Activated CD4-positive, alpha-beta T cell treated with anti-CD3 and anti-CD28 coated beads for 4 hours (primary cell): ENCODE measurements at regions not wholly inside any gene's neighbourhood (a gene's known extent, or its start where the extent isn't known, plus 50 kb on each side); places are given as distances from the start of the nearest gene placed in this dataset.
A peak's percentile ranks its signal among the peaks of the same experiment; 100 is the strongest.

Experiments
- DNase-seq, 2 donors: peaks; one replicate each; pipeline ENCODE4 v3.0.0-alpha.2; 2020

DNA sequence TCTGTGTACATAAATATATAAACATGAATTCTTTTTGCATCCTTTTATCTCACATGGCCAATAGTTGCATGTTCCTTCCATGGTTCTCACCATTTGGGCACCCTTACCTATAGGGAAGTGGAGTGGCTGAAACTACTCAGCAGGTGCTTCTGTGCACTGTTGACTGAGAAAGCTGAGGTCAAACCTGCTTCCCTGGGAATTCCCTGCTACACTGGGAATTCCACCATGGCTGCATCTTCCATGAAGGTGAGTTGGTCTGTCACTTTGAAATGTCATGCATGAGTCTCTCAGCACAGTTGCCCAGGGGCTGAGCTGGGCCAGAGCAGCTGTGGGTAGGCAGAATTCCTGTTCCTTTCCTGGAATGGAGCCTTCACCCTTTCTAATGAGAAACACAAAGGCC, 193.8 kb upstream of the PRSS16 start:
- DNase-seq, result no peak

DNA sequence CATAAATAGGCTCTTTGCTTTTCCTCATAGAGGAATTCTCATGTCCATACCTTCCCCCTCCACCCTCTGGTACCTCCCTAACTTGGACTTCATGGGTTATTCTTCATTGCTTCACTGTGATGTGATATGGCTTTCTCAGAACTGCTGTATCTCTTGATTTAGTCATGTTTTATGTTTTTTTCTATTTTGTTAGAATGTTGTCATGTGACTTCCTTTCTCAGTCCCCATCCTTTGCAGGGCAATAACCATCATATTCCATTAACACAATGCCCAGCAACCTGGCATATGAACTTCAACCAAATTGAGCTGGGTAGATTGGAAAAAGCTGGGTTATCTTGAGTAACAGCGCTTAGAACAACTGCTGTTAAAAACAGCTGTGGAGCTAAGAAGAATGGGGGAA, 190.9 kb upstream of the PRSS16 start:
- DNase-seq, result no peak

GRCh38 chr6:27059621-27060425, 187.7 kb upstream of the PRSS16 start:
- no peak for DNase-seq

DNA sequence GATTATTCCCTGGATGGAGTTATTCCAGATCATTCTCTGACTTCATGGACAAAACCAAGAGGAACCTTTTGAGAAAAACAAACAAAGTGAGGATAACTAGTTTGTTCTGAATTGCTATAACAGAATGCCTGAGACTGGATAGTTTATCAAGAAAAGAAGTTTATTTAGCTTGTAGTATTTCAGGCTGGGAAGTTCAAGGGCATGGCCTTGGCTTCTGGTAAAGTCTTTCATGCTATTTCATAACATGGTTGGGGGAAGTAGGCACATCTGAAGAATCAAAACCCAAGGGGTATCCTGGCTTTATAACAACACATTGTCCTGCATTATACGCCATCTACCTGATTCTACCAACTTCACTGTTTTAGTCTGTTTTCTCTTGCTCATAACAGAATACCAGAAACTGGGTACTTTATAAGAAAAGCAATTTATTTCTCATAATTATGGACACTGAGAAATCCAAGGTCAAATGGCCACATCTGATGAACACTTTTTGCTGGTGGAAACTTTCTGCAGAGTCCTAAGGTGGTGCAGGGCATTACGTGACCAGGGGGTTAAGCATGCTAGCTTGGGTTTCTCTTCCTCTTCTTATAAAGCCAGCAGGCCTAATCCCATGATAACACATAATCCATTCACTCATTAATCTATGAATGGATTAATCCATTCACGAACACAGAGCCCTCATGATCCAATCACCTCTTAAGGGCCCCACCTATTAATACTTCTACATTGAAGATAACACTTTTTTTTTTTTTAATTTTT, 186.1 kb upstream of the PRSS16 start:
- DNase-seq, result no peak

DNA sequence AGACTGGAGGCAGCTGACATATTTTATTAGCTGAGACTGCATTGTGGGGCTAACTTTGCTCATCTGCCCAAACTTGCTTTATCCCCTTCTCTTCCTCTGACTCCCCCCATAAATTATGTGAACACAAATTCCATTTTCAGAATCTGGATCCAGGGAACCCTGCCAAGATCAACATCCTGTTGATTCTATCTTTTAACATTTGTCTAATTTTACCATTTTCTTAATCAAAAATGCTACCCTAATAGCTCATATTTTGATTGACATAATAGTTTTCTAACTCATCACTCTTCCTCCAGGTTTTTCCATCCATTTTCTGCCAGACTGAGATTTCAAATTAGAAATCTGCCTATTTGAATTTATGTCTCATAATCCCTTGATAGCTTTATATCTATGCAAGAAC, 184.7 kb upstream of the PRSS16 start:
- DNase-seq, result no peak

DNA sequence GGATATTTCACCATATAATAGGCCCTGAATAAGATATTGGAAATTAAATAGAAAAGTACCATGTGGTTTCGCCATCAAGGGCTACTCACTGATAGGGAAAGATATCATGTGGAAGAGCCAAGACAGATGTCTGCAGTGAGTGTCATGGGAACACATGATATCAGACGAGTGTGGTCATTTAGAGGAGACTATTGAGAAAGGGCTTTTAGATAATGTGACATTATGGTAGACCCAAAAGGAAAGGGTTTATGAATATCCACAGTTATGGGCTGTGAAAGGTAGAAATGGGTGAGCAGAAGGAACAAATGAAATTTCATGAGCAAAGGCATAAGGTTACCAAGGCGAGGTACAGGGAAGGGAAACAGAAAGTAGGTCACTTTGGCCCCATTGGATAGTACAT, 182.3 kb upstream of the PRSS16 start:
- no peak for DNase-seq

DNA sequence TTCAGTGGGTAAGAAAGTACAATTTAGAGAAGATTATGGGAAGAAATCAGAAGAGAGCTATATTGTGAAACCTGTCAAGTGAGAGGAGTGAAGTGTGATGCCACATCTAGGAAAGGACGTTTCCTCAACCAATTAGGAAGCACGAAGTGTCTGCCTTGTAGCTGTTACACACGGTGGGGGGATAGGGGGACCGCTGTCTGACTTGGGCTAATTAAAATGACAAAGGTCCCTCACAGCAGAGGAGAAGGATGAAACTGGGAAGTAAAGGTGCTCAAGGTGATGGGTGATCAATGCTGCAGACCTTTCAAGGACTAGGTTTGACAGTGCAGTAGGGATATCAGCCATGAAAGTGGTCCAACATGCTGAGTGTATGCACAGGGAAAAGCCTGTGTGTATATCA, 181.1 kb upstream of the PRSS16 start:
- no peak for DNase-seq

GRCh38 chr6:27066802-27067201, 180.7 kb upstream of the PRSS16 start:
- no peak for DNase-seq

DNA sequence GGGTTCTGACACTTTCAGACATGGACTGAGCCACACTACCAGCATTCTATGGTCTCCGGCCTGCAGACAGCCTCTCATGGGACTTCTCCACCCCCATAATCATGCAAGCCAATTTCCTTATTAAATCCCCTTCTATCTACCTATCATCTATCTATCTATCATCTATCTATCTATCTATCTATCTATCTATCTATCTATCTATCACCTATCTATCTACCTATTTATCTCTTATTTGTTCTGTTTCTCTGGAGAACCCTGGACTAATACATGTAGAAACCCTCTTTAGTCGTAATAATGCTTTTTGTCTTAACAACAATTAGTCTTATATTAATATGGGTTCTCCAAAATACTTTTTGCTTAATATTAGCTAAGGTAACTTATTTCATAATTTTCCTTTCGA, 174.1 kb upstream of the PRSS16 start:
- no peak for DNase-seq

- DNase-seq, result no peak
Observed at GRCh38 chr6:27076116-27076515, 171.4 kb upstream of the PRSS16 start.

DNA sequence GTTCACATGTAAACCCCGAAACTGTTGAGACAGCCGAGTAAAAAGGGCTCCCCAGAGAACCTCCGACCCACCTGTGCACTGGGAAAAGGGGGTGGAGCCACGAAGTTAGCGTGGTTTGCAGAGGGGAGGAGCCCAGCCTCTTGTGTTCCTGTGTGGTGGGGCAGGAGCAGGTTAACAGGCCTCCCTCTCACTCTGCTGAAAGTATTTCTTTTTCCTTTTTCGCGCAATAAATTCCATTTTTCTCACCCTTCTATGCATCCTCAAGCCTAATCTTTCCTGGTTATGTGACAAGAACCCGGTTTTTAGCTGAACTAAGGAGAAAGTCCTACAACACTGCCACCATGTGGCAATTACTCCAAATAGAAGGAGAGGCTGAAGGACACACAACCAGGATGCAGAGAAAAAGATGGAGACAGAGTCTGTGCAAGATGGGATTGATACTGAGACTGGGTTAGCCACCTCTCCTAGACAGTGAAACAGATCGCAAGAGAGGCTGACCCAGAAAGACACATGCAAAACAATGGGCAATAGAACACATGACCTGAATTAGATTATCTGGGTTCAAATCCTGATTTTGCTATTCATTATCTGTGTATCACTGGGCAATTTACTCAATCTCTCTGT, 168.7 kb upstream of the PRSS16 start:
- peak; percentile 24 to 38 for DNase-seq

- no peak for DNase-seq
Observed at GRCh38 chr6:27081188-27081587, 166.3 kb upstream of the PRSS16 start.

- no peak for DNase-seq
Observed at GRCh38 chr6:27081931-27082330, 165.6 kb upstream of the PRSS16 start.

- DNase-seq, result no peak
Observed at GRCh38 chr6:27088068-27088467, 159.4 kb upstream of the PRSS16 start.

DNA sequence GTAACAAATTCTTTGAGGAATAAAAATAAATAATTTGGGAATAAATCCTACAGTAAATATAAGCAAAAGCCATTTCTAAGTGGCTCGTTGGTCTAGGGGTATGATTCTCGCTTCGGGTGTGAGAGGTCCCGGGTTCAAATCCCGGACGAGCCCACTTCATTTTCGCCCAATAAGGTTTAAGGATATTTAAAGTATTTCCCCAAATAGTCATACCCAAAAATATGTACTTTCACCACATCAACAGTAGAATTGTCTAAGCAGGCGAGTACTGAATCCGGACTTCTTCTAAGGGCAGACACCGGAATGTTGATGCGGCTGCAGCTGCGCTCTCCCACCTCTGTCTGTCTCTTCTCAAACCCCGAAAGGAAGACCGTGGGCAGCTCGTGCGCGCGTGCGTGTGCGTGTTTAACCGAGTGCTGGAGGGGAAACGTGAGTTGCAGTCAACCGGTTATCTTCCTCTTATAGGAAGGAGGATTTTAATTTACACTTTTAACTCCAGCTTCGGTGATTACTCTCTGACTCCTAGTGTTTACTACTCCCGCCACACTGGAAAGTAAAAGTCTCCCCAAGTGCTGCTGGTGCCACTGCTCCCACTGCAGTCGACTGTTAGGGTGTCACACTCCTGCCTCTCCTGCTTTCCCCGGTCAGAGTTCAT, 155.7 kb upstream of the PRSS16 start:
- DNase-seq, result no peak

GRCh38 chr6:27092316-27092692, 155.2 kb upstream of the PRSS16 start:
- DNase-seq, result no peak

DNA sequence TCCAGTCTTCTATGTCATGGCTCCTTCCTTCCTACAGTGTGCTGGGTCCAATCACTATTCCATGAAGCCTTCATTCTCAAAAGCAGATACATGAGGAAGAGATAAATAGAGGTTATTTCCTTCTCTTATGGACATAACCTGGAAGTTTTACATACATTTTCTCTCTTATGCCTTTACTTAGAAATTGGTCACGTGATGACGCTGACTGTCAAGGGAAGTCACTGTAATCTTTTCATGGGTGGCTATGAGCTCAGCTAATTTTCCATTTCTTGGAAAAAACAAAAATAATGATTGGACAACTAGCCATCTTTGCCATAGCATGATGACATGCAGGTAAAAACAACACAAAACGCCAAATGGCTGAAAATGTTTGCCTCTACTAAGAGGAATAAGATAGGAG, 151.6 kb upstream of the PRSS16 start:
- DNase-seq, result no peak

DNA sequence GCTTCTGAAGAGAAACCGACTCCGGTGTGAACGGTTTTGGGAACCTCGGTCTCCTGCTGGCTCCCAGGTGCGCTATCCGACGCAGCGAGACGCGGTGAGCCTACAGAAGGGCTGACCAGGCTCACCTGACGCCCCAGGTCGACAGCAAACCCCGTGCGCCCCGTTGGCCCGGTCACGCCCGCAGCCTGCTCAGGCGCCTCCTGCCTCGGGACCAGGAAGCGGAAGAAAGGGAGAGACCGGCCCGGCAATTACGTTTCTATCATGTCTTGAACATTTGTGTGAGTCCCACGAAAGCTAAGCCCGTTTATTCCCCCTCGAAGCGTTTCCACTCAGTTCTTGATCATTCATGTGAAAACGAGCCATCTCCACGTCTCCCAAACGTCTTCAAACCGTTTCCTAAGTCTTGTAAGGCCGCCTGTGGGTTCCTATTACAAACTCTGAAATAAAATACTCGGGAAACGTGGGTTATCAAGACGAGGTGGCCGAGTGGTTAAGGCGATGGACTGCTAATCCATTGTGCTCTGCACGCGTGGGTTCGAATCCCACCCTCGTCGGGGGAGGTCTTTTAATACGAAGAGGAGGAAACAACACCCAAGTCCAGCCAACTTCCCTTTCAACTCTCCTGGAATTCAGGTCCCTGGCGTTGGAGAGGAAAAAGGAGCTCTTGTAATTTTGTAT, 150.5 kb upstream of the PRSS16 start:
- DNase-seq, result peak in 1 of 2 donors; percentile 3

- DNase-seq, result no peak
Observed at GRCh38 chr6:27098956-27099355, 148.5 kb upstream of the PRSS16 start.

DNA sequence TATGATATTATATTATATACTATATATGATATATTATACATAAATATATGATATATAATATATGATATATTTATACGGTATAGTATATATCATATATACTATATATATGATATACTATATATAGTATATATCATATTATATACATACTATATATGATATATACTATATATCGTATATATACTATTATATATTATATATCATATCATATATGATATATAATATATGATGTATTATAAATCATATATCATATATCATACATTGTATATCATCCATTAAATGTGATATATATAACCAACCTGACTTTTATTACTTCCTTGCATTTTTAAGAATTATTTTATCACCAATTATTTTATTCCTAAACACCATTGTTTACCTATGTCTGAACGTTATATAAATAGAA, 146.6 kb upstream of the PRSS16 start:
- no peak for DNase-seq

DNA sequence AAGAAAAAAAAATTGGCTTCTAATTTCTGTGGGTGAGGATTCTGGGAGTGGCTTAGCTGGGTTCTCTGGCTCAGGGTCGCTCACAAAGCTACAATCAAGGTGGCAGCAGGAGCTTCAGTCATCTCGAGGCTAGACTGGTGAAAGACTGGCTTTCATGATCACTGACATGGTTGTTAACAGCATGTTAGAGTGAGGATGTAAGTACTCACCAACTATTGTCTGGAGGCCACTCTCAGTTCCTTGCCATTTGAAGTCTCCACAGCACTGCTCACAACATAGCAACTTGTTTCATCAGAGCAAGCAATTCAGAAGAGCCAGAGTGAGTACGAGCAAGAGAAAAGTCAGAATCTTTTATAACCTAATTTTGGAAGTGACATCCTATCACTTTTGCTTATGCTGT, 145.7 kb upstream of the PRSS16 start:
- no peak for DNase-seq

- no peak for DNase-seq
Observed at GRCh38 chr6:27106382-27106781, 141.1 kb upstream of the PRSS16 start.

DNA sequence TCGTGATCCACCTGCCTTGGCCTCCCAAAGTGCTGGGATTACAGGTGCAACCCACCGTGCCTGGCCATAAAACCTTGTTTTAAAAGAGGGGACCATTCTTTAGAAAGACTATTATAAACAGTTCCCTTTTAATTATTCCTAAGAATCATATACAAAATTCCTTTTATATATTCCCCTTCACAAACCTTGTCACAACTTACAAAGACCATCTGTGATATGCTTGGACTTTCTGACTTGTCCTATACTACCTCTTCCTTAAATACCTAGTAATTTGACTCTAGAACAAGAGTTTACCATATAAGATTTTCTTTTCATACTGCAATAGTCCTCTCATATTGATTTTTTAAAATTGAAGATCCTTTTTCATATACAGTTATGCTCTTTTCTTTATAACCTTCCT, 135.8 kb upstream of the PRSS16 start:
- no peak for DNase-seq
